ENCODE measurements at regions not wholly inside any gene's neighbourhood (a gene's known extent, or its start where the extent isn't known, plus 50 kb on each side); places are given as distances from the start of the nearest gene placed in this dataset.

GRCh38 chr14:87879389-87879788 lies 113.6 kb downstream of the GALC start:
- no peak for DNase-seq

- no peak for DNase-seq
Observed at GRCh38 chr14:87878959-87879358, 114.0 kb downstream of the GALC start.

GRCh38 chr14:87877877-87878276 lies 115.1 kb downstream of the GALC start:
- DNase-seq: no peak

- DNase-seq: no peak
Observed at GRCh38 chr14:87874676-87875075, 118.3 kb downstream of the GALC start.

- no peak for DNase-seq
Observed at GRCh38 chr14:87873741-87874140, 119.2 kb downstream of the GALC start.

GRCh38 chr14:87869619-87870583 lies 123.1 kb downstream of the GALC start:
- no peak for DNase-seq

GRCh38 chr14:87868920-87869319 lies 124.1 kb downstream of the GALC start:
- DNase-seq: no peak

GRCh38 chr14:87866116-87866515 lies 126.9 kb downstream of the GALC start:
- DNase-seq: no peak

GRCh38 chr14:87864356-87865270 lies 128.4 kb downstream of the GALC start:
- DNase-seq: no peak

- no peak for DNase-seq
Observed at GRCh38 chr14:87863047-87863446, 129.9 kb downstream of the GALC start.

- DNase-seq: no peak
Observed at GRCh38 chr14:87852107-87852506, 140.9 kb downstream of the GALC start.

GRCh38 chr14:87851190-87851589 lies 141.8 kb downstream of the GALC start:
- no peak for DNase-seq

- DNase-seq: no peak
Observed at GRCh38 chr14:87847216-87847755, 145.7 kb downstream of the GALC start.

GRCh38 chr14:87840906-87841305 lies 152.1 kb downstream of the GALC start:
- DNase-seq: no peak

GRCh38 chr14:87838931-87839330 lies 154.1 kb downstream of the GALC start:
- DNase-seq: no peak

GRCh38 chr14:87837296-87837695 lies 155.7 kb downstream of the GALC start:
- DNase-seq: no peak

- DNase-seq: no peak
Observed at GRCh38 chr14:87834594-87834993, 158.4 kb downstream of the GALC start.

GRCh38 chr14:87833026-87833425 lies 160.0 kb downstream of the GALC start:
- DNase-seq: no peak

GRCh38 chr14:87830443-87831096 lies 162.4 kb downstream of the GALC start:
- DNase-seq: no peak

GRCh38 chr14:87829543-87829942 lies 163.4 kb downstream of the GALC start:
- DNase-seq: no peak

- DNase-seq: no peak
Observed at GRCh38 chr14:87824266-87824665, 168.7 kb downstream of the GALC start.

GRCh38 chr14:87816416-87816815 lies 176.6 kb downstream of the GALC start:
- DNase-seq: no peak

- no peak for DNase-seq
Observed at GRCh38 chr14:87815121-87815520, 177.9 kb downstream of the GALC start.

Data from CD4-positive, alpha-beta T cell treated with Interferon gamma for 1 hour (primary cell).